IMR-90 (cell line): ENCODE measurements at regions not wholly inside any gene's neighbourhood (a gene's known extent, or its start where the extent isn't known, plus 50 kb on each side); places are given as distances from the start of the nearest gene placed in this dataset.

Experiments used
- ATAC-seq: fragments of 200-7000 bp; cut with Tn5 transposase; 2 replicates; pipeline ENCODE4 v1.9.1; 2020; ENCODE audit warnings: low read depth, mild to moderate bottlenecking, moderate library complexity
- BruUV-seq: library from RNA; stranded (reverse); fragments of 400-500 nt; replicated peaks from 2 replicates; lab custom pipeline; 2021; lab: Mats Ljungman, UMichigan
- CTCF ChIA-PET: fragments of 300-600 bp; formaldehyde crosslinking; extraction: SDS; loops from one replicate; lab custom pipeline; 2021; ENCODE audit warnings: antibody characterized with exemption; lab: Yijun Ruan, JAX
- POLR2A ChIA-PET: fragments of 300-600 bp; sonication (Branson Sonifier 250); formaldehyde crosslinking; loops from one replicate; lab custom pipeline; 2022; ENCODE audit warnings: antibody characterized with exemption; ENCODE audit not compliant: unreplicated experiment; lab: Charles Lee
- DNase-seq: peaks from one replicate; pipeline ENCODE4 v3.0.0; 2013
- H2AFZ ChIP-seq: replicated peaks from 2 replicates; pipeline ENCODE3; 2013; ENCODE audit warnings: low read length, mild to moderate bottlenecking; ENCODE audit not compliant: poor library complexity
- H2AK5ac ChIP-seq: 2 replicates; pipeline ENCODE4 v1.6.1; 2013; ENCODE audit warnings: low read depth, low read length, inconsistent platforms
- H2AK9ac ChIP-seq: replicated peaks from 2 replicates; pipeline ENCODE3; 2013; ENCODE audit warnings: mild to moderate bottlenecking, low read depth, low read length, moderate library complexity; ENCODE audit not compliant: poor library complexity
- H2BK120ac ChIP-seq: 2 replicates; pipeline ENCODE4 v1.6.1; 2013; ENCODE audit warnings: low read depth, low read length, inconsistent platforms
- H2BK15ac ChIP-seq: 3 replicates; pipeline ENCODE4 v1.6.1; 2013; ENCODE audit warnings: low read depth, low read length, inconsistent platforms
- H2BK20ac ChIP-seq: 2 replicates; pipeline ENCODE4 v1.6.1; 2013; ENCODE audit warnings: low read depth, mild to moderate bottlenecking, inconsistent platforms, low read length, moderate library complexity
- H2BK5ac ChIP-seq: 2 replicates; pipeline ENCODE4 v1.6.1; 2013; ENCODE audit warnings: mild to moderate bottlenecking, low read depth, low read length, inconsistent platforms; ENCODE audit not compliant: poor library complexity, severe bottlenecking
- H3K14ac ChIP-seq: replicated peaks from 2 replicates; pipeline ENCODE4 v1.6.1; 2013; ENCODE audit warnings: low read depth, low read length, inconsistent platforms
- H3K18ac ChIP-seq: 2 replicates; pipeline ENCODE4 v1.6.1; 2013; ENCODE audit warnings: low read depth, low read length, control low read depth
- H3K23ac ChIP-seq: 2 replicates; pipeline ENCODE4 v1.6.1; 2013; ENCODE audit warnings: low read depth, low read length, inconsistent platforms
- H3K27ac ChIP-seq: 2 replicates; pipeline ENCODE4 v1.5.1; 2013; ENCODE audit warnings: mild to moderate bottlenecking, control low read depth, low read length; ENCODE audit not compliant: insufficient read depth
- H3K27me3 ChIP-seq: 2 replicates; pipeline ENCODE4 v1.6.1; 2013; ENCODE audit warnings: low read length; ENCODE audit not compliant: control insufficient read depth, insufficient read depth
- H3K36me3 ChIP-seq: 2 replicates; pipeline ENCODE4 v1.6.1; 2013; ENCODE audit warnings: low read length, mixed read lengths; ENCODE audit not compliant: control insufficient read depth, insufficient read depth
- H3K4ac ChIP-seq: 2 replicates; pipeline ENCODE4 v1.6.1; 2013; ENCODE audit warnings: low read depth, low read length, inconsistent platforms
- H3K4me1 ChIP-seq: 2 replicates; pipeline ENCODE4 v1.6.1; 2013; ENCODE audit warnings: low read length, mixed read lengths; ENCODE audit not compliant: control insufficient read depth, insufficient read depth
- H3K4me2 ChIP-seq: 2 replicates; pipeline ENCODE4 v1.6.1; 2013; ENCODE audit warnings: low read depth, mild to moderate bottlenecking, control low read depth, low read length, moderate library complexity
- H3K4me3 ChIP-seq: 2 replicates; pipeline ENCODE4 v1.5.1; 2013; ENCODE audit warnings: low read depth, mild to moderate bottlenecking, control low read depth, low read length, moderate library complexity; ENCODE audit not compliant: insufficient read depth
- H3K56ac ChIP-seq: 2 replicates; pipeline ENCODE4 v1.6.1; 2013; ENCODE audit warnings: low read length, inconsistent platforms; ENCODE audit not compliant: insufficient read depth; ENCODE audit errors: extremely low read depth
- H3K79me1 ChIP-seq, 2 experiments: 2 replicates each; pipeline ENCODE4 v1.6.1; 2013; ENCODE audit warnings: low read length in 2 of 2, inconsistent platforms in 1 of 2, low read depth in 1 of 2
- H3K9ac ChIP-seq: 2 replicates; pipeline ENCODE4 v1.6.1; 2013; ENCODE audit warnings: low read depth, low read length, control low read depth
- H3K9me1 ChIP-seq: 2 replicates; pipeline ENCODE4 v1.6.1; 2013; ENCODE audit warnings: low read length, inconsistent platforms; ENCODE audit not compliant: insufficient read depth
- H3K9me3 ChIP-seq: 2 replicates; pipeline ENCODE4 v1.6.1; 2013; ENCODE audit warnings: low read length; ENCODE audit not compliant: control insufficient read depth, insufficient read depth
- H4K20me1 ChIP-seq: 2 replicates; pipeline ENCODE4 v1.6.1; 2013; ENCODE audit warnings: low read length, inconsistent platforms; ENCODE audit not compliant: insufficient read depth
- H4K5ac ChIP-seq: 2 replicates; pipeline ENCODE4 v1.6.1; 2013; ENCODE audit warnings: mild to moderate bottlenecking, low read depth, low read length, control low read depth
- H4K8ac ChIP-seq, 2 experiments: 2 replicates each; pipeline ENCODE4 v1.6.1; 2013; ENCODE audit warnings: low read depth in 2 of 2, low read length in 2 of 2, control low read depth in 1 of 2, inconsistent platforms in 1 of 2
- H4K91ac ChIP-seq: 2 replicates; pipeline ENCODE4 v1.6.1; 2013; ENCODE audit warnings: low read depth, low read length, inconsistent platforms; ENCODE audit not compliant: insufficient read depth
- CEBPB ChIP-seq: IDR thresholded peaks from 2 replicates; pipeline ENCODE4 v1.6.1; 2012; ENCODE audit warnings: low read depth, low read length, improper control_type of control experiment
- CHD1 ChIP-seq: IDR thresholded peaks from 2 replicates; pipeline ENCODE4 v1.6.1; 2012; ENCODE audit warnings: low read depth, low read length, improper control_type of control experiment
- MXI1 ChIP-seq: IDR thresholded peaks from 2 replicates; pipeline ENCODE4 v1.6.1; 2012; ENCODE audit warnings: low read depth, mild to moderate bottlenecking, low read length, moderate library complexity, borderline replicate concordance
- WGBS, 2 experiments: methylation state at CpG; one replicate each; pipeline versions ENCODE4 v1.1.5 to v1.1.7; 2013; ENCODE audit warnings: missing lambda C conversion rate in 2 of 2; ENCODE audit not compliant: insufficient read length in 1 of 2; ENCODE audit errors: extremely low coverage in 2 of 2; 5-methylcytosine and 5-hydroxymethylcytosine counted together
- dilution Hi-C: fragments of 300-500 bp; cut with HindIII; formaldehyde crosslinking; loops from one replicate; pipeline ENCODE4 v1.14.3; 2018; ENCODE audit warnings: low sequenced_read_pairs; ENCODE audit not compliant: unreplicated experiment
- in situ Hi-C: fragments of 300-500 bp; cut with MboI; formaldehyde crosslinking; loops from 3 replicates; pipeline ENCODE4 v1.14.3; 2019; ENCODE audit warnings: low sequenced_read_pairs, inconsistent platforms, mixed read lengths
- intact Hi-C: fragments of 100-400 bp; cut with micrococcal nuclease; formaldehyde crosslinking; loops from 2 replicates; pipeline ENCODE4 v1.10.0; 2022
- TF ChIP-seq, protein P1 (sequence below): conservative IDR thresholded peaks from 2 replicates; pipeline ENCODE4 v1.5.1; 2012; ENCODE audit warnings: mild to moderate bottlenecking, low read depth, low read length, improper control_type of control experiment

DNA sequence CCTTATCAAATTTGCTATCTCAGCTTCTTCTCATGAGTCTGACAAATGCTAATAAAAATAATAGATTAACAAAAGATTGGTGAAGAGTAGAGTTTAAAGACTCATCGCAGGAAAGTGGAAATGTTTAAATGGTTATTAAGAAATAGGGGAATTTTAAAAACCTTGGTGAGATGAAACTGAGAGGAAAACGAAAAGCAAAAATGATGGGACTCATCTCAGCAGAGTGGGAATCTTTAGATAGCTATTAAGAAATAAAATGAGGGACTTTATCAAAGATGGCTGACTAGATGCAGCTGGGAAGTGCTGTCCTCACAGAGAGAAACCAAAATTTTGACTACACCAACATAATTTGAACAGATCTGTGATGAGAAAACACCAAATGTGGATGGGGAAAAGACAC lies 79.2 kb upstream of the CD163 start:
- no peak for ATAC-seq
- Histone ChIP-seq H3K9me1 (no peaks in the 10 kb centered on the region), H3K23ac (no peak overlapping the region), H2BK15ac (no peak overlapping the region), H3K4me3 (no peak overlapping the region), H2BK120ac (no peak overlapping the region), H3K56ac (no peak overlapping the region), H3K4me2 (no peak overlapping the region), H4K91ac (no peak overlapping the region), H3K27ac (no peak overlapping the region), H3K9me3 (no peaks in the 10 kb centered on the region; the same call in 1 of the 2 replicates), H3K27me3 (no peaks in the 10 kb centered on the region), H3K36me3 (no peaks in the 10 kb centered on the region), H2BK5ac (no peak overlapping the region), H3K4me1 (no peaks in the 10 kb centered on the region), H2AFZ (no peak overlapping the region), H3K79me1 (no peaks in the 10 kb centered on the region), H3K18ac (no peak overlapping the region), H4K8ac (no peak overlapping the region), H4K20me1 (no peaks in the 10 kb centered on the region), H4K5ac (no peak overlapping the region), H3K14ac (no peak overlapping the region), H2BK20ac (no peak overlapping the region), H2AK9ac (no peak overlapping the region), H3K4ac (no peak overlapping the region), H3K9ac (no peak overlapping the region), H2AK5ac (no peak overlapping the region)
- TF ChIP-seq CHD1 (no peak), CEBPB (no peak), MXI1 (no peak)
- TF ChIP-seq, protein P1, sequence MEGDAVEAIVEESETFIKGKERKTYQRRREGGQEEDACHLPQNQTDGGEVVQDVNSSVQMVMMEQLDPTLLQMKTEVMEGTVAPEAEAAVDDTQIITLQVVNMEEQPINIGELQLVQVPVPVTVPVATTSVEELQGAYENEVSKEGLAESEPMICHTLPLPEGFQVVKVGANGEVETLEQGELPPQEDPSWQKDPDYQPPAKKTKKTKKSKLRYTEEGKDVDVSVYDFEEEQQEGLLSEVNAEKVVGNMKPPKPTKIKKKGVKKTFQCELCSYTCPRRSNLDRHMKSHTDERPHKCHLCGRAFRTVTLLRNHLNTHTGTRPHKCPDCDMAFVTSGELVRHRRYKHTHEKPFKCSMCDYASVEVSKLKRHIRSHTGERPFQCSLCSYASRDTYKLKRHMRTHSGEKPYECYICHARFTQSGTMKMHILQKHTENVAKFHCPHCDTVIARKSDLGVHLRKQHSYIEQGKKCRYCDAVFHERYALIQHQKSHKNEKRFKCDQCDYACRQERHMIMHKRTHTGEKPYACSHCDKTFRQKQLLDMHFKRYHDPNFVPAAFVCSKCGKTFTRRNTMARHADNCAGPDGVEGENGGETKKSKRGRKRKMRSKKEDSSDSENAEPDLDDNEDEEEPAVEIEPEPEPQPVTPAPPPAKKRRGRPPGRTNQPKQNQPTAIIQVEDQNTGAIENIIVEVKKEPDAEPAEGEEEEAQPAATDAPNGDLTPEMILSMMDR = no peak
- POLR2A ChIA-PET = no interaction called here
- 20 to 100% methylated on average over 1 of the region's 2 CpGs for WGBS, 2 experiments
- BruUV-seq = no TSS peak
- no peak for DNase-seq
- dilution Hi-C loops = no loop called here
- CTCF ChIA-PET = no interaction called here
- intact Hi-C loops = no loop called here
- in situ Hi-C loops = no loop called here
